ENCODE measurements at regions not wholly inside any gene's neighbourhood (a gene's known extent, or its start where the extent isn't known, plus 50 kb on each side); places are given as distances from the start of the nearest gene placed in this dataset.

- H3K4me3 ChIP-seq (ENCODE audit: low read length) = no peak overlapping the region
- TF ChIP-seq, protein P1, sequence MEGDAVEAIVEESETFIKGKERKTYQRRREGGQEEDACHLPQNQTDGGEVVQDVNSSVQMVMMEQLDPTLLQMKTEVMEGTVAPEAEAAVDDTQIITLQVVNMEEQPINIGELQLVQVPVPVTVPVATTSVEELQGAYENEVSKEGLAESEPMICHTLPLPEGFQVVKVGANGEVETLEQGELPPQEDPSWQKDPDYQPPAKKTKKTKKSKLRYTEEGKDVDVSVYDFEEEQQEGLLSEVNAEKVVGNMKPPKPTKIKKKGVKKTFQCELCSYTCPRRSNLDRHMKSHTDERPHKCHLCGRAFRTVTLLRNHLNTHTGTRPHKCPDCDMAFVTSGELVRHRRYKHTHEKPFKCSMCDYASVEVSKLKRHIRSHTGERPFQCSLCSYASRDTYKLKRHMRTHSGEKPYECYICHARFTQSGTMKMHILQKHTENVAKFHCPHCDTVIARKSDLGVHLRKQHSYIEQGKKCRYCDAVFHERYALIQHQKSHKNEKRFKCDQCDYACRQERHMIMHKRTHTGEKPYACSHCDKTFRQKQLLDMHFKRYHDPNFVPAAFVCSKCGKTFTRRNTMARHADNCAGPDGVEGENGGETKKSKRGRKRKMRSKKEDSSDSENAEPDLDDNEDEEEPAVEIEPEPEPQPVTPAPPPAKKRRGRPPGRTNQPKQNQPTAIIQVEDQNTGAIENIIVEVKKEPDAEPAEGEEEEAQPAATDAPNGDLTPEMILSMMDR (conservative IDR thresholded peaks at IDR 0.05; ENCODE audit: low read depth, low read length) = no peak
- DNase-seq (ENCODE audit: low read depth) = no peak
These were observed 112.3 kb downstream of the TM2D1 start for GRCh38 chr1:61612602-61613001.

GRCh38 chr1:61609040-61609439, 115.9 kb downstream of the TM2D1 start:
- TF ChIP-seq, protein P1 (conservative IDR thresholded peaks at IDR 0.05; ENCODE audit: low read depth, low read length) = no peak
- no peak overlapping the region for H3K4me3 ChIP-seq (ENCODE audit: low read length)

GRCh38 chr1:61607448-61607847, 117.5 kb downstream of the TM2D1 start:
- TF ChIP-seq, protein P1 (conservative IDR thresholded peaks at IDR 0.05; ENCODE audit: low read depth, low read length) = no peak
- DNase-seq (ENCODE audit: low read depth) = no peak
- no peak overlapping the region for H3K4me3 ChIP-seq (ENCODE audit: low read length)

More at GRCh38 chr1:61609040-61609439, 115.9 kb downstream of the TM2D1 start:
- no peak for DNase-seq (ENCODE audit: low read depth)

DNA sequence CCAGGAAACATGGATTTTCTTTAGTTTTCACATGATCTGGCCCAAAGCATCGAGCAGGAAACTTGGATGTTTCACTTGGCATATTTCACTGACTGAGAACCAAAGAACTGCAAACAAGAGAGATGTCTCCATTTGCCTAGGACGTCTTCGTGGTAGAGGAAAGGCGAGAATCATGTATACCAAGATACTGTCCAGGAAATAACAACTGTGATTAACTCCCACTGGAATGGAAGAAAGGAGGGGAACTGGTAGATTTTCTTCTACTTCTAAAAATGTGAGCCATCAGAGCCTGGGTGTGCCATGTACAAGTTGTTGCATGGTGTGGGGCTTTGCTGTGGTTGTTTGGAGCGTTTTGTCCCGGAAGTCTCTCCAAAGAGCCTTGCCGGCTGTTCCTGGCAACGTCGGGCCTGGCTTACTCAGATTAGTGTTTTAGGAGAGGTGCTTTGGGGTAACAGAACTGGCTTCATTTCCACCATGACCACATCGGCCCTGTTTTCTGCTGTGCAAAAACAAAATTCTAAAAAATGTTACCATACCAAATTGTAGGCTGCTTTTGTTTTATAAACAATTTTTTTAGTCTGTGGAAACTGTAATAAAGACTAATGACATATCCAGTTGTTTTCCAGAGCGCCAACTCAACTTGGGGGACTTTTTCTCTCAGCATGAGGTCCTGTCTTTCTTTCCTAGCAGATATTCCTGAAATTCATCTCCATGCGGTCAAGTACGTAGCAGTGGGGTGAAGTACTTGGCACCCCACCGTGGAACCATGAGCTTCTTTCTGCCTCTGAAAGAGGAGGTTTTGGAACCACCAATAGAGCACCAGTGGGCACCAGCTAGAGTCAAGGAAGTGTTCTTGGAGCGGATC, 118.3 kb downstream of the TM2D1 start:
- H3K4me3 ChIP-seq (ENCODE audit: low read length) = no peak overlapping the region
- no peak for DNase-seq (ENCODE audit: low read depth)

GRCh38 chr1:61605607-61606321, 119.2 kb downstream of the TM2D1 start:
- TF ChIP-seq, protein P1 (conservative IDR thresholded peaks at IDR 0.05; ENCODE audit: low read depth, low read length) = no peak
- no peak overlapping the region for H3K4me3 ChIP-seq (ENCODE audit: low read length)
- DNase-seq (ENCODE audit: low read depth) = no peak

More for the DNA sequence above, 118.3 kb downstream of the TM2D1 start:
- TF ChIP-seq, protein P1 (conservative IDR thresholded peaks at IDR 0.05; ENCODE audit: low read depth, low read length) = no peak

- TF ChIP-seq, protein P1 (conservative IDR thresholded peaks at IDR 0.05; ENCODE audit: low read depth, low read length) = no peak
- H3K4me3 ChIP-seq (ENCODE audit: low read length) = no peak overlapping the region
- DNase-seq (ENCODE audit: low read depth) = no peak
These were observed 120.3 kb downstream of the TM2D1 start for GRCh38 chr1:61604684-61605083.
